Adrenal gland (tissue), 9 donors: ENCODE measurements at regions not wholly inside any gene's neighbourhood (a gene's known extent, or its start where the extent isn't known, plus 50 kb on each side); places are given as distances from the start of the nearest gene placed in this dataset.

Experiments used
- DNase-seq, 7 donors: peaks; one replicate each; pipeline ENCODE4 v3.0.0-alpha.2; 2019 to 2020
- H3K27ac ChIP-seq, 5 donors: fragments of 200-600 bp; sonication (generic) in 4 of 5; 1 replicate in 3 of 5; 2 replicates in 2 of 5; pipeline versions ENCODE4 v1.5.1 to v1.8.0; 2016 to 2020; ENCODE audit warnings: mild to moderate bottlenecking in 1 of 5
- H3K27me3 ChIP-seq: fragments of 200-600 bp; 2 replicates; pipeline ENCODE4 v1.8.0; 2021
- H3K36me3 ChIP-seq, 2 donors: fragments of 200-600 bp; replicated peaks in 1 of 2; 1 replicate in 1 of 2; 2 replicates in 1 of 2; pipeline versions ENCODE4 v1.5.1 to v1.8.0; 2018 to 2022
- H3K4me1 ChIP-seq, 2 donors: fragments of 200-600 bp; replicated peaks in 1 of 2; 1 replicate in 1 of 2; 2 replicates in 1 of 2; pipeline versions ENCODE4 v1.5.1 to v1.8.0; 2018 to 2021
- H3K4me3 ChIP-seq, 4 donors: fragments of 200-600 bp; sonication (generic) in 3 of 4; one replicate each; pipeline ENCODE4 v1.5.1; 2016 to 2018
- H3K9me3 ChIP-seq, 3 donors: fragments of 200-600 bp; sonication (generic) in 1 of 3; replicated peaks in 1 of 3; 1 replicate in 2 of 3; 2 replicates in 1 of 3; pipeline versions ENCODE4 v1.5.1 to v1.8.0; 2016 to 2021
- CTCF ChIP-seq, 6 experiments: fragments of 450-650 bp in 4 of 6; fragments of 200-600 bp in 2 of 6; sonication (generic) in 1 of 6; IDR thresholded peaks; 1 replicate in 5 of 6; 2 replicates in 1 of 6; pipeline versions ENCODE4 v1.5.1 to v1.8.0; 2016 to 2021; ENCODE audit warnings: antibody characterized with exemption in 6 of 6, mild to moderate bottlenecking in 2 of 6, moderate library complexity in 1 of 6
- POLR2A ChIP-seq, 2 donors: fragments of 450-650 bp; IDR thresholded peaks; one replicate each; pipeline ENCODE4 v1.6.1; 2017; ENCODE audit warnings: antibody characterized with exemption in 2 of 2, mild to moderate bottlenecking in 2 of 2, moderate library complexity in 1 of 2
- WGBS, 4 donors: extraction: QIAGEN DNeasy Blood & Tissue Kit in 2 of 4; methylation state at CpG; one replicate each; pipeline versions ENCODE4 v1.1.5 to v1.1.7; 2013 to 2017; 5-methylcytosine and 5-hydroxymethylcytosine counted together
- intact Hi-C, 2 donors: fragments of 100-400 bp; cut with DNase I; formaldehyde crosslinking; loops; one replicate each; pipeline versions ENCODE4 v1.14.1 to v1.15.0; 2022 to 2023
- donor health status: healthy with polysubstance abuse.
- donor health status: Bipolar disorder and iron deficiency.
- donor health status: DM: yes; HTN: yes; CAD: no.
- donor health status: DM: no; HTN: no; CAD: no.
- donor health status: DM: no; HTN: no; CAD: no.

- Histone ChIP-seq H3K4me1 (no peaks in the 10 kb centered on the region), H3K9me3 (no peaks in the 10 kb centered on the region), H3K4me3 (no peak overlapping the region), H3K27me3 (no peaks in the 10 kb centered on the region), H3K36me3 (no peaks in the 10 kb centered on the region), H3K27ac (no peak overlapping the region)
- intact Hi-C loops = no loop called here
- TF ChIP-seq CTCF (IDR thresholded peaks at IDR 0.05) (no peak), POLR2A (IDR thresholded peaks at IDR 0.05) (no peak)
- DNase-seq = no peak
Observed at GRCh38 chr9:31486630-31487029, 897.8 kb upstream of the ACO1 start.

- no peak for DNase-seq
- WGBS, 4 donors = 81 to 83% (median 82%) methylated on average over 4 of the region's 4 CpGs
- no peaks in the 10 kb centered on the region for H3K27me3 ChIP-seq
- no peaks in the 10 kb centered on the region for H3K4me1 ChIP-seq
- intact Hi-C loops = no loop called here
- H3K27ac ChIP-seq = no peak overlapping the region
- TF ChIP-seq POLR2A (IDR thresholded peaks at IDR 0.05) = no peak
- no peak for TF ChIP-seq CTCF (IDR thresholded peaks at IDR 0.05)
- no peaks in the 10 kb centered on the region for H3K9me3 ChIP-seq
- H3K36me3 ChIP-seq = no peaks in the 10 kb centered on the region
- H3K4me3 ChIP-seq = no peak overlapping the region
Observed at GRCh38 chr9:31490551-31491106, 893.8 kb upstream of the ACO1 start.

GRCh38 chr9:31492229-31492628 lies 892.2 kb upstream of the ACO1 start:
- no peak overlapping the region for H3K27ac ChIP-seq
- no peak for DNase-seq
- H3K36me3 ChIP-seq = no peaks in the 10 kb centered on the region
- intact Hi-C loops = no loop called here
- no peaks in the 10 kb centered on the region for H3K4me1 ChIP-seq
- 22 to 42% (median 34%) methylated on average over 1 of the region's 1 CpG for WGBS, 4 donors
- H3K27me3 ChIP-seq = no peaks in the 10 kb centered on the region
- TF ChIP-seq POLR2A (IDR thresholded peaks at IDR 0.05) (no peak), CTCF (IDR thresholded peaks at IDR 0.05) (no peak)
- H3K9me3 ChIP-seq = no peaks in the 10 kb centered on the region
- H3K4me3 ChIP-seq = no peak overlapping the region

DNA sequence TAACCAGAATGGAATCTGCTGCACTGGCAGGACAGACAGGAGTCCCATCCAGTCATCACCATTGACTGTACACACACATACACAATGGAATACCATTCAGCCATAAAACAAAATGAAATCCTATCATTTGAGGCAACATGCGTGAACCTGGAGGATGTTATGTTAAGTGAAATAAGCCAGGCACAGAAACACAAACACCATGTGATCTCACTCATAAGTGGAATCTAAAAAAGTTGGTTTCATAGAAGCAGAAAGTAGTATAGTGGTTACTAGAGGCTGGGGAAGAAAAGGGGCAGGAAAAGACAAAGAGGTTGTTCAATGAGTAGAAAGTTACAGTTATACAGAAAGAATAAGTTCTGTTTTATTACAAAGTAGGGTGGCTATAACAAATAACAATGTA lies 884.0 kb upstream of the ACO1 start:
- H3K27me3 ChIP-seq = no peaks in the 10 kb centered on the region
- no peak overlapping the region for H3K4me3 ChIP-seq
- H3K4me1 ChIP-seq = no peaks in the 10 kb centered on the region
- H3K36me3 ChIP-seq = no peaks in the 10 kb centered on the region
- WGBS, 4 donors = 64 to 93% (median 83%) methylated on average over 1 of the region's 1 CpG
- DNase-seq = no peak
- intact Hi-C loops = no loop called here
- TF ChIP-seq POLR2A (IDR thresholded peaks at IDR 0.05) (no peak), CTCF (IDR thresholded peaks at IDR 0.05) (no peak)
- H3K27ac ChIP-seq = no peak overlapping the region
- H3K9me3 ChIP-seq = no peaks in the 10 kb centered on the region
